Head of caudate nucleus (tissue), 42 donors: ENCODE measurements at regions not wholly inside any gene's neighbourhood (a gene's known extent, or its start where the extent isn't known, plus 50 kb on each side); places are given as distances from the start of the nearest gene placed in this dataset.
A peak's percentile ranks its signal among the peaks of the same experiment; 100 is the strongest.

Experiments used
- DNase-seq, 42 donors: peaks; one replicate each; pipeline versions ENCODE4 v3.0.0 to v3.0.0-alpha.2; 2020 to 2021; ENCODE audit warnings: mixed read lengths in 7 of 42
- intact Hi-C: fragments of 100-400 bp; cut with DNase I; formaldehyde crosslinking; loops from one replicate; pipeline ENCODE4 v1.15.0; 2022

DNA sequence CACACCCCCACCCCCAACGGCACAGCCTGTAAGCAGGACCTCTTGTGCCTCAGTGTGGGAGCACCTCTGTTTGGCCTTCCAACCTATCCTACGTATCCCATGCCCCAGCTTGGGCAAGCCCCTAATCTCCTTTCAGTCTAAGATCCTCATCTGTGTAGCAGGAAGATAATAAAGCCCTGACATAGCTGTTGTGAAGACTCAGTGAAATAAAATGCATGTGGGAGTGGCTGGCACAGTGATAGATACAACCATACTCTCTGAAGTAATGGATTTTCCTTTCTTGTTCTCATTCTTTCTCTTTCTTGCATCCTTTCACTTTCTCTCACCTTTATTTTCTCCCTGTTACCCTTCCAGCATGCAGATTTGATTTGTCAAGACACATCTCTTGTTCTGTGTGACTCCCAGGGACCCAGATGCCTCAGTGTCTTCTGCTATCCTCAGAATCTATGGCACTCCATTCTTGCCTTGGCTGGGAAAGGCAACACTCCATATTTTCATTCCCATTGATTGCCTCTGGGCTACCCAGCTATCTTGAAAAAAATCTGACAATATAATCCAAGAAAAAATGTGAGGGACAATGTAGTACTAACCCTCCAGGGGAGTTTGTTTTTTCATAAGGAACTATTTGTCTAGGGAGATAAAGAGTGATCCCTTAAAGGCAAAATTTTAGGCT is 207.2 kb upstream of the SETBP1 start:
- DNase-seq: no peak
- intact Hi-C loops: no loop called here

DNA sequence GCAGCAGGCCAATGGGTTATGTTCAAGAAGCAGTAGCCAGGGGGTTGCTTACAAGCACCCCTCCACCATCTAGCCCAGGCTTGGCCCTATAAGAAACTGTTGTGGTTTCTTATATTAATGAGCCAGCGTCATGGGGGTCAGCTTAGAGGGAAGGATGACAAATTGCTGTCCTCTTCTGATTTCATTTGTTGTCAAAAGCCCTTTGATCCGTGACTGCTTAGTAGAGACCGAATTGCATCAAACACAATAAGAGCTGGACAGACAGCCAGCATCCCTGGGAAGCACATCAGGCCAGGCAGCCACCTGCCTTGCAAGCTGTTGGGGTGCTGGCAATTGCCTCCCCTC is 206.6 kb upstream of the SETBP1 start:
- DNase-seq: no peak
- intact Hi-C loops: no loop called here

DNA sequence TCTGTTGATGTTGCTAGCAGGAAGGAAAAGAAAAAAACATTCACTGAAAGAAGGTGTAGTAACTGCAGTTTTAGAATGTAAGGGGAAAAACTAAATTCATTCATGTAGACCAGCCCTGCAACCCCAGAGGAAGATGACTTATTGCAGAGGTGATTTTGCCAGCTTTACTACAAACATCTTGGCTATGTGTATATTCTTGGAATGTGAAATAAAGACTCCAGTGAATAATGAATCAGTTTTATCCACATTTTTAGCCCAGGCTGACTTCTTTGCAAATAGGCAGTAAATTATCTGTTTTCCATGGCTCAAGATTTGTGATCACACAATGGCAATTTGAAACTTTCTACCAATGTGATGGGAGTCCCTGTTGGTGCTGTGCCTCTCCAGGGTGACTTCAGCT is 206.1 kb upstream of the SETBP1 start:
- intact Hi-C loops: no loop called here
- DNase-seq: no peak

DNA sequence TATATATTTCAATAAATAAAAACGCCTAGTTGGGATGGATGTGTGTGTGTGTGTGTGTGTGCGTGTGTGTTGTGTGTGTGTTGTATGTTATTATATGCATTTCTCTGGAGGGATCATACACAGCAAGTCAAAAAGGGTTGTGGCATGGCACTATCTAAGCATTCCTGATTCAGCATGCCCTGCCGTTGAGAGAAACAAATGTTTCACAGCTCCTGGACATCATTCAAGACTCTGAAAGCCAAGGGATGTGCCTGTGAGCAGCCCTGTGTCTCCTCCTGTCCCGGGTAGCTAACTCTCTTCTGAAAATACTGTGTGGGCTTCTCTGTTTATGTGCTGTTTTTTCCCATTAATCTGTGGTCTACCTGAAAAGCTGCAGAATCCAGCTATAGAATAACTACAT is 197.9 kb upstream of the SETBP1 start:
- no peak for DNase-seq
- intact Hi-C loops: no loop called here

DNA sequence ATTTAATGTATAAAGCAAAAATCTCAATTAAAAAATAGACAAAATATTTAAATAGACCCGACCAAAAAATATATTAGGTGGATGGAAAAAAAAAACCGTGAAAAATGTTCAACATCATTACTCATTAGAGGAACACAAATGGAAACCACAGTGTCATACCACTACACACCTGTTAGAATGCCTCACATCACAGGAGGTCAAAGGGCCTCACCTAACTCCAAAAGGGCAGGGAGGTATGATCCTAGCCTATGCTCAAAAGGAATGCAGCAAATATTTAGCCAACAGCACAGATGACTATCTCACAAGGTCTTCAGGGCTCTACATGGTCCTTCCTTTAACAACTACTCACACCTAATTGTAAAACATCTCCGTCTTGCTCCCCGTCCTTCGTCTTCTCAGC is 185.5 kb upstream of the SETBP1 start:
- no peak for DNase-seq
- intact Hi-C loops: no loop called here

DNA sequence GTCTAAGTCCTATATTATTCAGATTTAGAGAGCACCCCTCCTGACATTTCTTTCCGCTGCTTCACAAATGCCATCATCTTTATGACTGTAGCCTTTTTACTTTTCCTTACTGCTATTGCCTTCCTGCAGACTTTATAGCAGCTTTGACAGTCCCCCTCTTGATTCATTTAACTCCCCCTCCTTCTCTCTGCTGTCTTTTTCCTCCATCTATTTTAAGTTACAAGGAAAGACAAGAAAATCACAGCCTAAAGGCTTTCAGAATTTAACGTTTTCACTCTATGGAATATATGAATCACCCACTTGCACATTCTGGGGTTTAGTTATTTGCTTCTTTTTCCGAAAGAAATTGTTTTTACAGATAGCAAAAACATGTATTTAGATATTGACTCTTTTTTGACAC is 183.4 kb upstream of the SETBP1 start:
- peak in 2 of 42 donors; percentile 2 to 9 for DNase-seq
- intact Hi-C loops: no loop called here

DNA sequence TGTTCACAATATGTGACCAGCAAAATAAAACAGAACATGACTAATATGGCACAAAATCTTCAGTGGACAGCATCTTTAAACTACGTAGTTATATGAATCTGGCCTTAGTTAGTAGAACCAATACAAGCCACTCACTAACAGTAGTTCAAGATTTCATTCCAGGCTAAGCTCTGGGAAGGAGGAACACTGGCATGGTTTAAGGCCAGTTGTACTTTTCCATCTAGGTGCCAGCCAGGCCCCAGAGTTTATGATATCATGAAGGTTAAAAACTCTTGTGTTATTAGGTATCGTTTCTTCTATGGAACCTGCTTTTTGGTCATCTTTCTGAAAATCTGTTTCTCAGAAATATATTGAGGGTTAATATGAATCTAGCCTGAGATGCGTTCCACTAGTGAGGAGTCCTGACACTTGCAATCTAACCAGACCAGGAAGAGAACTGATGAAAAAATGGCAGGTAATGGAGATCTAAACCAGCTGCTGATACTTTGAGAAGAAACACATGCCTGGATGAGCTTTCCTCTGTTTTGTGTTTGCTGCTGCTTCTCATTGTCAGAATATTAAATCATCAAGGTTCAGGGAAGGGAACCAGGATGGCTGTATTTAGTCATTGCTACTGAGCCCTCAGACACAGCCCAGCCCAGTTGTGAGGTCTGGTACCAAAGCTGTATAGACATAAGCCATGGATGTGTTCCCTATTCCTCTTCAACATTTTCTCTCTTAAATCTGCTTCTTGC is 182.8 kb upstream of the SETBP1 start:
- intact Hi-C loops: no loop called here
- no peak for DNase-seq

DNA sequence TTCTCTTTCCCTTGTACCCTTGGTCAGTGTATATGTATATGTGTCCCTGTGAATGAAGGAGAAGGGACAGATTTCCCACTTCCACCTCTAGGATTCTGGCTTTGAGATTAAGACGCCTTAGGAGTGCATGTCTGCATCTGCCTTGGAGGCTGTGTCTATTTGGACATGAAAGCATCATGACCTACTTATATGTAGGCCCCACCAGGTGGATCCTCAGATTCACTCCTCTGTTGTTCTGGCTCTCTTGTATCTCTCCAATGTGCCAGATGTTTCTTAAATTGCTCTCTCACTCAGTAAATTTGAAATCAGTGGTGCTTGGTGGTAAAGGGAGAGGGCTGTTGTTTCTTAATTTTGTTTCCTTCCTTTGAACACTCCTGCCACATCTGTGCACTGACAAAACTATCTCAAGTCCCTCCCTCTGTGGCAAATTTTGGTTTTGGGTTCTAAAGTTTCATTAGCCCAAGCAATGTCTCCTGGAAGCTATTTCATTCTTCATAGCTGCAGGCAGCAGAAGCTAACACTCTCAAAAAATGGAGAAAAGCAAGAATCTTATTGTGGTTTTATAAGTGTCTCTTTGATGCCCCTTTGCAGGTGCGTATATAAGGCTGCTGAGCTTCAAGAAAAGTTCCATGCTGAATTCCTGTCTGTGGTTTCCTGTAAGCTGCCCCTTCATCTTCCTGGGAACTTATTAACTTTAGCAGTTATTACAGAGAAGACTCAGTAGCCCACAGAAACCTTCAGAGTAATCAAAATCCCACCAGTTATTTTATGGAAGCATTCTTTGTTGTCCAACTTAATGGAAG is 179.7 kb upstream of the SETBP1 start:
- DNase-seq: no peak
- intact Hi-C loops: no loop called here

DNA sequence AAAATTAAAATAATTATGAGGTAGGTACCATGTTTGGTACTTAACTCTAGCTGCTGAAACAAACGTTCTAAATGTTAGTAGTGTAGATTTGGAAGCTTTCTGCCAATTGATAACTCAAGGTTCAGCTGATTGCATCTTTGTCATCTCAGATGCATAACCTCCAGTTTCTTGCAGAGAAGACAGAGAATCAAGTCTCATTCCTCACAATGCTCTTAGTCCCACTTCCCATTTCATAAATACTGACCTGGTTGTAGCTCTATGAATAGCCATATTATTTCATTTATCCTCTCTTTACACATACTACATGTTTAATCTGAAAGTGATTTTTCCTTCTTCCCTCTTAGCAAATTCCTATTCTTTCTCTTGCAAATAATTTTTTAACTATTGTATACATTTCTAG is 178.5 kb upstream of the SETBP1 start:
- intact Hi-C loops: no loop called here
- no peak for DNase-seq

DNA sequence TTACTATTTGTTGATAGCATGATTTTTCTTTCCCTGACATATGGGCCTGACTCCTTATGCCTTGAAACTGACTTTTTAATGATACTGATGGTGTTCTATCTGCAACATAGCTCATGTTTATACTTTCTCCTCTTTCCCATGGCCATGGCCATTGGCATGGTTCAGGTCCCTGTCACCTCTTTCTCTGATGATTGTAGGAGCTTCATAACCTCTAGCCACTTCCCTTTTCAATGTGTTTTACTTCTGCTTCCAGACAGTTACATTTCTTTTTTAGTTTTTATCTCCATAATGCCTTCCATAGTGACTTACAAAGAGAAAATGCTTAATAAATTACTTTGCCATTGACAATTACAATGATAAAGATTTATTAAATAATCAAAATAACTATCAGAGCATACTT is 177.9 kb upstream of the SETBP1 start:
- no peak for DNase-seq
- intact Hi-C loops: no loop called here

DNA sequence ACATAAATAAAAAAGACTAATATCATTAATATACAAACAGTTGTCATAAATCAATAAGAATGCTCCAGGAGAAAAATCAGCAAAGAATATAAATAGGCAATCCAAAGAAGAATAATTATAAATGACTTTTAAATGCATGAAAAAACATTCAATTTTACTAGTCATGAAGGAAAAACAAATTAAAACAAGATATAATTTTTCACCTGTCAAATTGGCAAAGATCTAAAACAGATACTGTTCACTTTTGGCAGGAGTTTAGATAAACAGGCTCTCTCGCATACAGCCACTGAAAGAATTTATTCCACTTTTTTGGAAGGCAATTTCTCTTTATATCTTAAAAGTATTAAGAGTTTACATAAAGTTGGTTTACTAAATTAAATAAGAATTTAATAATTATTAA is 176.8 kb upstream of the SETBP1 start:
- DNase-seq: no peak

DNA sequence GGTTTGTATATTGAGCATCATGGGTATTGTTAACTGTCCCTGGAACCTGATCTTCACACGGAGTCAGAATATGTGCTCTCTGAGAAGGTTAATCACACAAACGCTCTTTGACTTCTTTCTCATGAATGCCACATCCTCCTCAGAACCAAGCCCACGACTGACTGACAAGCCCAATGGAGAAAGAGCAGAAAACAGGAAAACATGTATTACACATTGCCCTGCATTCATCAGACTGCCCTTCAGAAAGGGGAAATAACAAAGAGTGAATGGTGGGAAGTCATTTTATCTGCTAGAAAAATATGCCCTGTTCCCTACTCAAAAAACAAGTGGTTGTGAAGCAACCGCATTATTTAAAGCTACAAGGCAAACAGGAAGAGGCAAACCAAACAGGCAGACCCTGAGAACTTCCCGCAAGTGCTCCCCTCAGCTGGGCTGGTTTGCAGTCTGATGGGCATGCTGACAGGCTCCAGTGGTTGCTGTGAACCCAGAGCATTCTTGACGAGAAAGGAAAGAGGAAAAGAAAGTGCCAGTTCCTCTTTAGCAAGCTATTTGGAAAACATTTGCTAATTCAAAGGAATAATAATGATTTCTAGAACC is 172.9 kb upstream of the SETBP1 start:
- peak in 35 of 42 donors; percentile 9 to 73 (median 36) for DNase-seq
- intact Hi-C loops: no loop called here

More for the DNA sequence above, 176.8 kb upstream of the SETBP1 start:
- intact Hi-C loops: no loop called here

DNA sequence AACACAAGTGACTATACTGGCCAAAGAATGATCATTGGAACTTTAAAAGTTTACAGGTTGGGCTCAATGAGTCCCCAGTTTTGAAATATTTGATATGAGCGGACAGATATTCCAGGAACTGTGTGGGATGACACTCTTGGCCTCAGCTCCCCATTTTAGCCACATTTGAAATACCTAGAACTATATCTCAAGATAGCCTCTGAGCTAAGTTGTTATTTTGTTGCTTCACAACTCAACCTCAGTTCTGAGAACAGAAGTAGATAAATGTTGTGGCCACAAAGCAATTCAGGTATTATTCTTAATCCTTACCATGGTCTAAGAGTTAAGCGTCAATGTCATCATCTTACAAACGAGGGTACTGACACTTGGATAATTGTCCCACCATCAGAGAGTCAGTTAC is 172.2 kb upstream of the SETBP1 start:
- intact Hi-C loops: no loop called here
- no peak for DNase-seq

DNA sequence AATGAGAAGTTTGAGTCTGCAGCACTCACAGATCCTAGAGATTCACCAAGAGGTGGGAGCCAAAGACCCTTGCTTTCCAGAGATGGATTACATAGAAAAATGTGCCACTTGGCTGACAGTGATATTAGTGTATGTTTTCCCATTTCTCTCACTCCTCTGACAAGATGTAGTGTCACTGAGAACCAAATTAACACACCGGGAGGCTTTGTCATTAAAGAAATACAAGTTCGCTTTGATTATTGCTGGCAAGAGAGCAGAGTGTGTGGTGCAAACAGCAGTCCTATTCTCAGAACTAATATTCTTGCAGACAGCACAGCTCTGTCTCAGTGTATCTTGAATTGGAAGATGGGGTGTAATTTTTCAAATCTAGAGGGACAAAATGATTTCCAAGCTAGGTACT is 171.6 kb upstream of the SETBP1 start:
- no peak for DNase-seq
- intact Hi-C loops: no loop called here

DNA sequence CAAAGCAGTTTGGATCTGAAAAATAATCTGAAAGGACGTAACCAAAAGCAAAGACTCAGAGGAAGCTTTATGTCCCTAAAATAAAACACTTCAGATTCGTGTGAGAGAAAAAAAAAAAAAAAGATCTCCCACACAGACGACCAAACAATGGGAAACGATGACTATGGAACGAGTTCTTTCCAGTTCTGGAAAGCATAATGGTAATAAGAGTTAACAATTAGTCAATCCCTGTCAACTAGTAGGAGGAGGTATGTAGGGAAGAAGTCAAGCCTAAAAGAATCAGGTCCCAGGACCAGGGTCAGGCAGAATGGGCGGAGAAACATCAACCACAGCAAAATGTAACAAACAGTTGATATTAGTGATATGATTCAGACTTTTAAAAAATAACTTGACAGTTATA is 170.3 kb upstream of the SETBP1 start:
- no peak for DNase-seq
- intact Hi-C loops: no loop called here

DNA sequence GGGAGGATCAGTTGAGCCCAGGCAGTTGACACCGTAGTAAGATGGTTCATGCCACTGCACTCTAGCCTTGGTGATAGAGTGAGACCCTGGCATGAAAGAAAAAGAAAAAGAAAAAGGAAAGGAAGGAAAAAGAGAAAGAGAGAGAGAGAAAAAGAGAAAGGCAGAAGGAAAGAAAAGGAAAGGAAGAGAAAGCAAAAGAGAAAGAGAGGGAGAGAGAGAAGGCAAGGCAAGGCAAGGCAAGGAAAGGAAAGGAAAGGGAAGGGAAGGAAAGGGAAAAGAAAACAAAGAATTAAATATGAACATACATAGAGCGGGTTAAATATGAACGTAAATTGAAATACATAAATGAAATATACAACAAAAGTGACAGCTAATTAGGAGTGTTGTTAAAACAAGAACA is 167.5 kb upstream of the SETBP1 start:
- DNase-seq: no peak
- intact Hi-C loops: no loop called here

DNA sequence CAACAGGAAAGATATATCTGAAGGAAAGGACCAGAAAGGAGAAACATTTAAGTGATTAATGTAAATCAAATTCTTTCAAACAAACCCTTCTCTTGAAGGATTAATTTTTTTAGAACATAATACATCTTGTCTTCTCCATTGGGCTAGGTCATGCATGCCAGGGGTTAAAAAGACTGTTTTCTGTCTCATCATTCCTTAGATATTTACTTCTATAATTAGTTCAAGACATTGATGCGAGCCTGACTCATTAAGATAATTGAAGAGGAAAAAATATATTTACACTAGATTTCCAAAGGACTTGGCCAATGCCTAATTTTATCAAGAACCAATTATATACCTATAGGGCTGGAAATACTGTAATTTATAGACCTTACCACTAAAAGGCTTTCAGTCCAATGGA is 166.6 kb upstream of the SETBP1 start:
- intact Hi-C loops: no loop called here
- DNase-seq: no peak

DNA sequence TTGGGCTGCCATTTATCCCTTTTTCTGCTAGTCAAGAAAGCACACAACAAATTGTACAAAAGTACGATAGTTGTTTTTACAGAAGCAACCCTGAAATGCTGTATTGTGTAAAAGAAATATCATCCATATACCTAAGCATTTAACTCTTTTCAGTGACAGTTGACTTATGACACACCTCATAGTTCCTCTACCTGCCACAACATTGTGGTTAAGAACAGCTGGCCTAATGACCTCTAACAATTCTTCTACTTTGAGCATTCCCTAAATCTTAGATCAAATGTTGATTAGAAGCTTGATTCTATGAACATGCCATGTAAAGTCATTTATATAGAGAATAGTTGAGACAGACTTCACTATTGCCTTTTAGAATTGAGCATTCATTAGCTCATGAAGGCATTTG is 165.9 kb upstream of the SETBP1 start:
- DNase-seq: no peak
- intact Hi-C loops: no loop called here

DNA sequence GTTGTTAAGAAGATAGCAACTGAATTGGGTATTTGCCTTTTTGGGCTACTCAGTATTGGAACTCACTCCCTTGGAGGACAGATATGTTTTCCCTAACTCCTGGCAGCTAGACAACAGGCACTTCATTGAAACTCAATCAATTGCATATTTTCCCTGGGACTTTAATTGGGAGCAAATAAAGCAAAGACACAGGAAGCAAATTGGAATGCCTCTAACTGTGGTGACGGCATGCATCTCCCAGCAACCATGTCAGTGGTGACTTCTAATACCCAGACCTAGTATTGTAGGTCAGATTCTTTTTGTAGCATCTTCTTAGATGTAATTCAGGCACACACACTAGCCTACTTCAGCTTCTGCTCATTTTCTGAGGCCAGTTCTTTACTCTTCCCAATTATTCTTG is 164.2 kb upstream of the SETBP1 start:
- intact Hi-C loops: no loop called here
- peak in 5 of 42 donors; percentile 1 to 6 (median 3) for DNase-seq

DNA sequence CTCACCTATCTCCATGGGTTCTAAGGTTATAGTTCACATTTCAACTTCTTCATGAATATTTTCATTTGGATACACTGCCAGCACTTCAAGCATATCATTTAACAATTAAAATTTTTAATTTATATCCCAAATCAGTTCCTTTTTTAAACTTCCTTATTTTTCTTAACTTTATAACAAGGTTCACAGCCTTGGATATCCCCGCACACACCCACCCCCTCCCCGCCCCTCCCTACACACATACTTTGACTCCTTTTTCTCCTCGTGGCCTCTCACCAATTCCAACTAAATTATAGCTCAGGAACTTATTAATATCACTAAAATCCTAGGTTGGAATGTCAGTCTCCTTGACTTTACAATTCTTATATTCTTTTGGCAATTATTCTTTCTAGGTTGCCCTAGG is 163.6 kb upstream of the SETBP1 start:
- intact Hi-C loops: no loop called here
- DNase-seq: no peak
